Ishikawa (cell line): ENCODE measurements at regions not wholly inside any gene's neighbourhood (a gene's known extent, or its start where the extent isn't known, plus 50 kb on each side); places are given as distances from the start of the nearest gene placed in this dataset.

Experiments used
- CEBPB ChIP-seq: IDR thresholded peaks from 2 replicates; pipeline ENCODE4 v1.6.1; 2012
- CREB1 ChIP-seq: IDR thresholded peaks from 2 replicates; pipeline ENCODE4 v1.6.1; 2012; ENCODE audit warnings: low read depth
- EGR1 ChIP-seq: IDR thresholded peaks from 2 replicates; pipeline ENCODE4 v1.6.1; 2012
- EP300 ChIP-seq: IDR thresholded peaks from 2 replicates; pipeline ENCODE4 v1.6.1; 2012; ENCODE audit warnings: borderline replicate concordance
- FOXM1 ChIP-seq: IDR thresholded peaks from 2 replicates; pipeline ENCODE4 v1.6.1; 2012; ENCODE audit warnings: low read depth, borderline replicate concordance
- NFIC ChIP-seq: IDR thresholded peaks from 2 replicates; pipeline ENCODE4 v1.6.1; 2012
- RAD21 ChIP-seq: IDR thresholded peaks from 2 replicates; pipeline ENCODE4 v1.6.1; 2012; ENCODE audit warnings: low read depth
- TAF1 ChIP-seq: IDR thresholded peaks from 2 replicates; pipeline ENCODE4 v1.6.1; 2012; ENCODE audit warnings: low read depth, mild to moderate bottlenecking
- TCF12 ChIP-seq: IDR thresholded peaks from 2 replicates; pipeline ENCODE4 v1.6.1; 2012; ENCODE audit warnings: low read depth
- TEAD4 ChIP-seq: IDR thresholded peaks from 2 replicates; pipeline ENCODE4 v1.6.1; 2012
- YY1 ChIP-seq: IDR thresholded peaks from 2 replicates; pipeline ENCODE4 v1.6.1; 2012; ENCODE audit warnings: low read depth
- ZBTB7A ChIP-seq: IDR thresholded peaks from 2 replicates; pipeline ENCODE4 v1.6.1; 2012; ENCODE audit warnings: low read depth
- TF ChIP-seq, protein P1 (sequence below): IDR thresholded peaks from 2 replicates; pipeline ENCODE4 v1.6.1; 2012
- TF ChIP-seq, protein P2 (sequence below): IDR thresholded peaks from 2 replicates; pipeline ENCODE4 v1.6.1; 2012
- TF ChIP-seq, protein P3 (sequence below): IDR thresholded peaks from 2 replicates; pipeline ENCODE4 v1.6.1; 2012; ENCODE audit warnings: low read depth, mild to moderate bottlenecking

DNA sequence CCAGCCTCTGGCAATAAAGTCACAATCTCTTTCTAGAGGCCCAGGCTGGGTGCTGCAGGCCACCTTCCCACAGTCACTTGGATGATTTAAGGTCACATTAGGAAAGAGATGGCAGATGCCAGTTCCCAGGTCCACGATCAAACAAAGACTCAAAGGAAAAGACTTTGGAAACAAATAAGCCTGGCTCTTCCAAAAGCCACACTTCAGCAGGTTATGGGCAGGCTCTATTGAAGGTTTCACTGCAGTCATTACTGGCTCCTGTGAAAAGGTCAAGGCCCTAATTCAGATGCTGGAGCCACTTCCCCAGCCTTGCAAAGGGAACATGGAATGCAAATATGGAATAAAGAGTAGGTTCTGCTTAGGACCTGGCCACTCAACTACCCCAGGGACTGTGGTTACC, 104.0 kb upstream of the ZNF32 start:
- TF ChIP-seq FOXM1: no peak
- TF ChIP-seq CEBPB: no peak
- no peak for TF ChIP-seq NFIC
- TF ChIP-seq TEAD4: no peak
- TF ChIP-seq, protein P1, sequence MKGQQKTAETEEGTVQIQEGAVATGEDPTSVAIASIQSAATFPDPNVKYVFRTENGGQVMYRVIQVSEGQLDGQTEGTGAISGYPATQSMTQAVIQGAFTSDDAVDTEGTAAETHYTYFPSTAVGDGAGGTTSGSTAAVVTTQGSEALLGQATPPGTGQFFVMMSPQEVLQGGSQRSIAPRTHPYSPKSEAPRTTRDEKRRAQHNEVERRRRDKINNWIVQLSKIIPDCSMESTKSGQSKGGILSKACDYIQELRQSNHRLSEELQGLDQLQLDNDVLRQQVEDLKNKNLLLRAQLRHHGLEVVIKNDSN: no peak
- TF ChIP-seq RAD21: no peak
- TF ChIP-seq EP300: no peak
- no peak for TF ChIP-seq CREB1
- TF ChIP-seq, protein P2, sequence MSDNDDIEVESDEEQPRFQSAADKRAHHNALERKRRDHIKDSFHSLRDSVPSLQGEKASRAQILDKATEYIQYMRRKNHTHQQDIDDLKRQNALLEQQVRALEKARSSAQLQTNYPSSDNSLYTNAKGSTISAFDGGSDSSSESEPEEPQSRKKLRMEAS: no peak
- TF ChIP-seq TCF12: no peak
- no peak for TF ChIP-seq EGR1
- TF ChIP-seq YY1: no peak
- TF ChIP-seq, protein P3, sequence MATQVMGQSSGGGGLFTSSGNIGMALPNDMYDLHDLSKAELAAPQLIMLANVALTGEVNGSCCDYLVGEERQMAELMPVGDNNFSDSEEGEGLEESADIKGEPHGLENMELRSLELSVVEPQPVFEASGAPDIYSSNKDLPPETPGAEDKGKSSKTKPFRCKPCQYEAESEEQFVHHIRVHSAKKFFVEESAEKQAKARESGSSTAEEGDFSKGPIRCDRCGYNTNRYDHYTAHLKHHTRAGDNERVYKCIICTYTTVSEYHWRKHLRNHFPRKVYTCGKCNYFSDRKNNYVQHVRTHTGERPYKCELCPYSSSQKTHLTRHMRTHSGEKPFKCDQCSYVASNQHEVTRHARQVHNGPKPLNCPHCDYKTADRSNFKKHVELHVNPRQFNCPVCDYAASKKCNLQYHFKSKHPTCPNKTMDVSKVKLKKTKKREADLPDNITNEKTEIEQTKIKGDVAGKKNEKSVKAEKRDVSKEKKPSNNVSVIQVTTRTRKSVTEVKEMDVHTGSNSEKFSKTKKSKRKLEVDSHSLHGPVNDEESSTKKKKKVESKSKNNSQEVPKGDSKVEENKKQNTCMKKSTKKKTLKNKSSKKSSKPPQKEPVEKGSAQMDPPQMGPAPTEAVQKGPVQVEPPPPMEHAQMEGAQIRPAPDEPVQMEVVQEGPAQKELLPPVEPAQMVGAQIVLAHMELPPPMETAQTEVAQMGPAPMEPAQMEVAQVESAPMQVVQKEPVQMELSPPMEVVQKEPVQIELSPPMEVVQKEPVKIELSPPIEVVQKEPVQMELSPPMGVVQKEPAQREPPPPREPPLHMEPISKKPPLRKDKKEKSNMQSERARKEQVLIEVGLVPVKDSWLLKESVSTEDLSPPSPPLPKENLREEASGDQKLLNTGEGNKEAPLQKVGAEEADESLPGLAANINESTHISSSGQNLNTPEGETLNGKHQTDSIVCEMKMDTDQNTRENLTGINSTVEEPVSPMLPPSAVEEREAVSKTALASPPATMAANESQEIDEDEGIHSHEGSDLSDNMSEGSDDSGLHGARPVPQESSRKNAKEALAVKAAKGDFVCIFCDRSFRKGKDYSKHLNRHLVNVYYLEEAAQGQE: no peak
- TF ChIP-seq TAF1: no peak
- no peak for TF ChIP-seq ZBTB7A

DNA sequence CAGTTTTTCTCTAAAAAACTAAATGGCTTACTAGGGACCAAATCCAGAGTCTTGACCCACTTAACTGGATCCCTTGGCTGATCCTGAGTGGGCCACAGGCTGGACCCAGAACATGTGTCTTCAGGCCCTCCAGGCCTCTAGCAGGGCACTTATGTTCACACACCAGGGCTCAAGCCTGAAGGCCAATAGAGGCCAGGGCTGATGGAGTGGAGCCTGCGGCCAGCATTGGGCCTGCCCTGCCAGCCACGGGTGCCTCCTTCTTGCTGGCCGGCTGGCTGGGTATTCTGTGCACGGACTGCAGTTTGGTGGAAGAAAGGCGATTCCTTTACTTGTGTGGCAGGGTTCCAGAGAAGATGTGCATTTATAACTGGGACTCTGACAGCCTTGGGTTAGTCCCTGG, 103.0 kb upstream of the ZNF32 start:
- TF ChIP-seq EGR1: no peak
- TF ChIP-seq TAF1: no peak
- TF ChIP-seq, protein P2: no peak
- TF ChIP-seq TEAD4: no peak
- TF ChIP-seq, protein P1: no peak
- TF ChIP-seq EP300: no peak
- TF ChIP-seq FOXM1: no peak
- TF ChIP-seq, protein P3: no peak
- no peak for TF ChIP-seq TCF12
- no peak for TF ChIP-seq YY1
- TF ChIP-seq RAD21: no peak
- no peak for TF ChIP-seq CEBPB

DNA sequence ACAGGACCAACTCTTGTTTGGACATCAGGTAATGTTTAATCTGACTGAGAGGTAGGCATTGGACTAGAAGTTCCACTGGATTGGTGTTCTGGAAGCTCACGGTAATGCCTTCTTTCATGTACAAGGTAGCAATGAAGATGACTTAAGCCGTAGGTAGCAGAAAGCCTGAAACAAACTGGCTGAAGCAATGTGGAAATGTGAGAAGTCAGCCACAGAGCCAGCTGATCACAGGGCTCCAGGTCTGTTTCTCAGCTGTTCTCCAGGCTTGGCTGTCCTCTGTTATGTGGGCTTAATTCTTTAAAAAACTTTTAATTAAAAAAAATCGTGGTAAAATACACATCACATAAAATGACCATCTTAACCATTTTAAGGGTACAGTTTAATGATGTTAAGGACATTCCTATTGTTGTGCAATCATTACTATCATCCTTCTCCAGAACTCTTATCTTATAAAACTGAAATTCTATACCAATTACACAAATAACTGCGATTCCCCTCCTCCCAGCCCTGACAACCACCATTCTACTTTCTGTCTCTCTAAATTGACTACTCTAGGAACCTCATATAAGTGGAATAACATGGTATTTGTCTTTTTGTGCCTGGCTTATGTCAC, 101.4 kb upstream of the ZNF32 start:
- TF ChIP-seq TCF12 (no peak), TEAD4 (no peak), YY1 (no peak), EGR1 (no peak), NFIC (no peak), FOXM1 (no peak), EP300 (no peak)
- TF ChIP-seq, protein P3: no peak

DNA sequence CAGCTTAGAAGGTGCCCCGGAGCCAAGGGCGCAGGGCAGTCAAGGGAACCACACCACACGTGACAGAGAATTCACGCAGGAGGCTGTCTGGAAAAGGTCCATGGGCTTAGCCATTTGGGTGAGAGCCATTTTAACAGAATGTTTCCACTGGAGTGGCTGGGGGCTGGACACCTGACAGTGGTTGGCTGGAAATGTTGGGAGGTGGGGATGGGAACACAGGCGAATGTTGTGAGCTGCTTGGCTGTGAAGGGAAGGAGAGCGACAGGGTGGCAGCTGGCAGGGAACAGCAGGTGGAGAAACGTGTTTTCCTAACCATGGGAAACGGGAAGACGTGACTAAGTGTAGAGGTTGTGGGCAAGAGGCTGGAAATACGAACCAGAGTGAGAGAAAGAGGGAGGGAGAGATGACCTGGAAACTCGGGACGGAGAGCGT, 100.5 kb upstream of the ZNF32 start:
- TF ChIP-seq TCF12 (no peak), FOXM1 (no peak), TEAD4 (no peak), ZBTB7A (no peak), NFIC (no peak)
- TF ChIP-seq, protein P3: no peak
